DND-41 (cell line): ENCODE measurements at regions not wholly inside any gene's neighbourhood (a gene's known extent, or its start where the extent isn't known, plus 50 kb on each side); places are given as distances from the start of the nearest gene placed in this dataset.

Experiments used
- CTCF ChIP-seq: IDR thresholded peaks from 2 replicates; pipeline ENCODE4 v1.5.1; 2012; ENCODE audit warnings: borderline replicate concordance, low read length, moderate library complexity, mild to moderate bottlenecking; ENCODE audit not compliant: poor library complexity, severe bottlenecking; ENCODE audit errors: extremely low read depth
- EZH2 ChIP-seq: IDR thresholded peaks from 3 replicates; pipeline ENCODE4 v1.6.1; 2012; ENCODE audit warnings: borderline replicate concordance, low read depth, mild to moderate bottlenecking, moderate library complexity, low read length, inconsistent platforms; ENCODE audit not compliant: severe bottlenecking

- TF ChIP-seq CTCF (no peak), EZH2 (no peak)
Measured at GRCh38 chr1:213702703-213703102, 285.1 kb upstream of the PROX1 start.
